T-helper 17 cell (primary cell): ENCODE measurements at regions not wholly inside any gene's neighbourhood (a gene's known extent, or its start where the extent isn't known, plus 50 kb on each side); places are given as distances from the start of the nearest gene placed in this dataset.

Experiments used
- ATAC-seq: fragments of 150-1000 bp; cut with Tn5 transposase; 2 replicates; pipeline ENCODE4 v1.10.0; 2021; ENCODE audit warnings: mild to moderate bottlenecking, moderate library complexity
- DNase-seq, 3 donors: peaks; one replicate each; pipeline versions ENCODE4 v3.0.0 to v3.0.0-alpha.2; 2020 to 2021
- H3K9me3 ChIP-seq: one replicate; pipeline ENCODE4 v1.7.0; 2013; ENCODE audit warnings: low read length, mild to moderate bottlenecking; ENCODE audit not compliant: control insufficient read depth, poor library complexity, severe bottlenecking
- H3K27ac Mint-ChIP-seq: one replicate; pipeline ENCODE4 v1.8.0; 2022; ENCODE audit warnings: mild to moderate bottlenecking, moderate library complexity, mixed read lengths
- H3K27me3 Mint-ChIP-seq: one replicate; pipeline ENCODE4 v1.8.0; 2022; ENCODE audit warnings: mixed read lengths
- H3K36me3 Mint-ChIP-seq: one replicate; pipeline ENCODE4 v1.8.0; 2022; ENCODE audit warnings: low read depth, mixed read lengths
- H3K4me1 Mint-ChIP-seq: one replicate; pipeline ENCODE4 v1.8.0; 2022; ENCODE audit warnings: mild to moderate bottlenecking, mixed read lengths
- H3K4me3 Mint-ChIP-seq: one replicate; pipeline ENCODE4 v1.8.0; 2022; ENCODE audit warnings: mild to moderate bottlenecking, moderate library complexity, mixed read lengths

GRCh38 chrX:110563282-110563681, 204.6 kb downstream of the RTL9 start:
- no peaks in the 10 kb centered on the region for H3K36me3 Mint-ChIP-seq
- DNase-seq (no peak), ATAC-seq (no peak)
- no peak overlapping the region for H3K4me3 Mint-ChIP-seq
- H3K9me3 ChIP-seq: no peaks in the 10 kb centered on the region
- no peaks in the 10 kb centered on the region for H3K4me1 Mint-ChIP-seq
- no peak overlapping the region for H3K27ac Mint-ChIP-seq
- no peaks in the 10 kb centered on the region for H3K27me3 Mint-ChIP-seq

- DNase-seq: no peak
- H3K36me3 Mint-ChIP-seq: no peaks in the 10 kb centered on the region
- no peaks in the 10 kb centered on the region for H3K4me1 Mint-ChIP-seq
- H3K4me3 Mint-ChIP-seq: no peak overlapping the region
- H3K9me3 ChIP-seq: no peaks in the 10 kb centered on the region
- no peak for ATAC-seq
- no peaks in the 10 kb centered on the region for H3K27me3 Mint-ChIP-seq
- H3K27ac Mint-ChIP-seq: no peak overlapping the region
These were observed 209.8 kb downstream of the RTL9 start for GRCh38 chrX:110568441-110568840.

- Mint-ChIP-seq H3K4me1 (no peaks in the 10 kb centered on the region), H3K36me3 (no peaks in the 10 kb centered on the region), H3K27ac (no peak overlapping the region), H3K4me3 (no peak overlapping the region), H3K27me3 (no peaks in the 10 kb centered on the region)
- ATAC-seq (no peak), DNase-seq (no peak)
- H3K9me3 ChIP-seq: no peaks in the 10 kb centered on the region
These were observed 210.9 kb downstream of the RTL9 start for GRCh38 chrX:110569506-110569905.

- H3K9me3 ChIP-seq: no peaks in the 10 kb centered on the region
- Mint-ChIP-seq H3K36me3 (no peaks in the 10 kb centered on the region), H3K4me3 (no peak overlapping the region), H3K27ac (no peak overlapping the region), H3K4me1 (no peaks in the 10 kb centered on the region), H3K27me3 (no peaks in the 10 kb centered on the region)
- ATAC-seq (no peak), DNase-seq (no peak)
These were observed 217.3 kb downstream of the CHRDL1 start for GRCh38 chrX:110578270-110578669.

GRCh38 chrX:110584083-110584482, 211.5 kb downstream of the CHRDL1 start:
- no peaks in the 10 kb centered on the region for H3K9me3 ChIP-seq
- no peak overlapping the region for H3K4me3 Mint-ChIP-seq
- H3K36me3 Mint-ChIP-seq: no peaks in the 10 kb centered on the region
- no peak for DNase-seq
- H3K27me3 Mint-ChIP-seq: no peaks in the 10 kb centered on the region
- H3K27ac Mint-ChIP-seq: no peak overlapping the region
- ATAC-seq: no peak
- no peaks in the 10 kb centered on the region for H3K4me1 Mint-ChIP-seq

- H3K9me3 ChIP-seq: no peaks in the 10 kb centered on the region
- no peaks in the 10 kb centered on the region for H3K36me3 Mint-ChIP-seq
- no peak for ATAC-seq
- DNase-seq: no peak
- H3K4me1 Mint-ChIP-seq: no peaks in the 10 kb centered on the region
- H3K27me3 Mint-ChIP-seq: no peaks in the 10 kb centered on the region
- H3K27ac Mint-ChIP-seq: no peak overlapping the region
- H3K4me3 Mint-ChIP-seq: no peak overlapping the region
These were observed 207.5 kb downstream of the CHRDL1 start for GRCh38 chrX:110588164-110588563.

GRCh38 chrX:110588853-110589252, 206.8 kb downstream of the CHRDL1 start:
- H3K36me3 Mint-ChIP-seq: no peaks in the 10 kb centered on the region
- DNase-seq (no peak), ATAC-seq (no peak)
- no peak overlapping the region for H3K4me3 Mint-ChIP-seq
- H3K27ac Mint-ChIP-seq: no peak overlapping the region
- H3K27me3 Mint-ChIP-seq: no peaks in the 10 kb centered on the region
- H3K4me1 Mint-ChIP-seq: no peaks in the 10 kb centered on the region
- no peaks in the 10 kb centered on the region for H3K9me3 ChIP-seq

GRCh38 chrX:110600745-110601310, 194.8 kb downstream of the CHRDL1 start:
- DNase-seq (no peak), ATAC-seq (no peak)
- H3K4me3 Mint-ChIP-seq: no peak overlapping the region
- no peaks in the 10 kb centered on the region for H3K36me3 Mint-ChIP-seq
- no peaks in the 10 kb centered on the region for H3K4me1 Mint-ChIP-seq
- no peaks in the 10 kb centered on the region for H3K9me3 ChIP-seq
- H3K27me3 Mint-ChIP-seq: no peaks in the 10 kb centered on the region
- no peak overlapping the region for H3K27ac Mint-ChIP-seq

- H3K36me3 Mint-ChIP-seq: no peaks in the 10 kb centered on the region
- no peak overlapping the region for H3K4me3 Mint-ChIP-seq
- ATAC-seq (no peak), DNase-seq (no peak)
- H3K4me1 Mint-ChIP-seq: no peaks in the 10 kb centered on the region
- H3K27me3 Mint-ChIP-seq: no peaks in the 10 kb centered on the region
- H3K27ac Mint-ChIP-seq: no peak overlapping the region
- H3K9me3 ChIP-seq: no peaks in the 10 kb centered on the region
These were observed 181.0 kb downstream of the CHRDL1 start for GRCh38 chrX:110614596-110614995.
